ENCODE measurements at regions not wholly inside any gene's neighbourhood (a gene's known extent, or its start where the extent isn't known, plus 50 kb on each side); places are given as distances from the start of the nearest gene placed in this dataset.
"Not testable (repeated sequence)": the region's sequence is repeated elsewhere in the genome, so short reads cannot be mapped to it uniquely, and the experiment has no call there.

DNA sequence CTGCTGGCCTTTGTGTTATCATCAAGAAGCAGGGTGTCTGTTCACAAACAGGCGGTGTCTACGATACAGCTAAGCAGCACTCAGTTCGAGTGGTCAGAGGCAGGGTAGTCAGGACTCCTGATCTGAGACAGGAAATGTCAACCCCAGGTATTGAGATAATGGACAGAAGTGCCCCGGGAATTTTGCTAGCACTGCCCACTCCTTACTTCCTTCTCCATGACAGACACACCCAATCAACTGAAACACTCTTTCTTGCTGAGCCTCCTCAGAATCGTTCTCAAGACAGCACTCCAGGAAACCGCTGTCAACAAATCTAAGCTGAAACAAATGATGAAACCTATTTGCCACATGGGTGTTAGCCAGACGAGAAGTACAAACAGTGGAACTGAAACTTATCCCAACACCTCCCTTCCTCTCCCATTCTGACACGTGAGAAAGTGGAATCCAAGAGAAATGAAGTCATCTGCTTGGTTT is 109.3 kb downstream of the GTF2IRD2B start:
- H3K27me3 Mint-ChIP-seq, POLR2A ChIA-PET, H3K27ac Mint-ChIP-seq: not testable (repeated sequence)

DNA sequence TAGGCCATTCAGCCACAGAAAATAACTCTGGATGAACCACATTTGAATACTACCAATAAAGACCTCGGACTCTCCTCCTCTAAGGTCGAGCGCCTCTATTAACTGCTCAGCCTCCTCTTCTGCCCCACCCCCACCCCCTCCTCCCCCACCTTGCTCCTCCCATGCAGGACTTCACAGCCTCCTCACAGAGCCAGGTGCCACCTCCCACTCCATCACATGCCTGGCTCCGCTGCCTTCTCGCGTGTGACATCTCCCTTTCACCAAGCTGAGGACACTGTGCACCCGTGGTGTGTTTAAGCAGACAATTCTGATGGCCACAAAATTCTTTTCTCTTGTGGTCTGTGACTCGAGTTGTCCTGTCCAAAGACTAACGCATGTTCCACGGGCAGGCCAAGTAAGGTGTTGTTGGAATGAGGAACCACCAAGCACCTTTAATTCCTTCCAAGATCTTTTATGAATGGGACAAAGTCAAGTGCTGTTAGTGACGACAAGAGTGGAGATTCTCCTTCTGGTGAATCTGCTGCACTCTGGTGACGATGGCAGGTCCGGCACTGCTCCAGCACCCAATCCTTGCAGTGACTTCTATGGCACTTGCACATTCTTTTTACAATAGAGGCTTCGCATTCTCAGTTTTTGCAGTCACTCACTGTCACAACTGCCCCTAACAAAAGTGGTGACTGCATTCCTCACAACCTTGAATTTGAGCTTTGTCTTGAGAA is 113.1 kb downstream of the GTF2IRD2B start:
- H3K36me3 Mint-ChIP-seq (ENCODE audit: low read depth); CTCF ChIA-PET; H3K9me3 Mint-ChIP-seq; DNase-seq; H3K4me1 Mint-ChIP-seq; H3K27ac Mint-ChIP-seq; H3K4me3 Mint-ChIP-seq; H3K27me3 Mint-ChIP-seq; POLR2A ChIA-PET: not testable (repeated sequence)

More for the DNA sequence above, 109.3 kb downstream of the GTF2IRD2B start:
- H3K4me1 Mint-ChIP-seq; H3K9me3 Mint-ChIP-seq; H3K36me3 Mint-ChIP-seq (ENCODE audit: low read depth); CTCF ChIA-PET; H3K4me3 Mint-ChIP-seq; DNase-seq: not testable (repeated sequence)

DNA sequence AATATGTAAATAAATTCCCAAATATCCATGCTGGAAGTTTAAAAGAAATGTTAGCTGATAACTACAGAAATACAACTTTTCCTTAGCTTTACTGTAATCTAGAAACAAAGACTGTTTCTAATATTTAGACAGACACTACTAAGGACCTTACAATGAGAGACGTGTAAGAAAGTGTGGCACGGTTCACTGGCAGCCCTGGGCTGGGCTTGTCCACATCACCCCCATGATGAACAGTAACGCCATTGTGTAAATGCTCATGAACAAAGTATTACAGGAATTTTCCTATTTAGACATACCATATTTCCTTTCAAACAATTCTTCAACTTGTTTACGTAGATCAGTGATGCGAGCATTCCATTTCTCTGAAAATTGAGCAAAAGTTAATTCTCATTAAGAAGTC is 123.1 kb downstream of the GTF2IRD2B start:
- DNase-seq; H3K4me1 Mint-ChIP-seq; CTCF ChIA-PET; H3K27me3 Mint-ChIP-seq; H3K36me3 Mint-ChIP-seq (ENCODE audit: low read depth); H3K4me3 Mint-ChIP-seq; H3K9me3 Mint-ChIP-seq; H3K27ac Mint-ChIP-seq; POLR2A ChIA-PET: not testable (repeated sequence)

DNA sequence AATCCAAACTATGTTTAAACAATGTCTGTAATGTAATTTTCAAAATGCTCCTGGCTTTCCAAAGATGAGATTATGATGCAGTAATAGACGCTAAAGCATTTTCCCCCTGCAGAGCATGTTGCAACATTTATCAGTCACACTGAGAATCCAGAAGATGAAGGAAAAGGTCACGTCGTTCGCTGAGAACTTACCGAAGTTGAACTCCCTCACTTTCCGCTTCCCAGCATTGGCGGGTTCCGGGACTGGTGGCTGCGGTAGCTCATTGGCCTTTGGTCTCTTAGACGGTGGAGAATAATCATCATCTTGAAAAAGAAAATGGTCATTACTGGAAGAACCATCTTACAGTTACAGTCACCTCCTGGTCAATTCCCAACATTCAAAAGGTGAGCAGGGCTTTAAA is 124.6 kb downstream of the GTF2IRD2B start:
- CTCF ChIA-PET; H3K4me1 Mint-ChIP-seq; H3K27me3 Mint-ChIP-seq; H3K9me3 Mint-ChIP-seq; H3K4me3 Mint-ChIP-seq; DNase-seq; H3K27ac Mint-ChIP-seq; H3K36me3 Mint-ChIP-seq (ENCODE audit: low read depth); POLR2A ChIA-PET: not testable (repeated sequence)

DNA sequence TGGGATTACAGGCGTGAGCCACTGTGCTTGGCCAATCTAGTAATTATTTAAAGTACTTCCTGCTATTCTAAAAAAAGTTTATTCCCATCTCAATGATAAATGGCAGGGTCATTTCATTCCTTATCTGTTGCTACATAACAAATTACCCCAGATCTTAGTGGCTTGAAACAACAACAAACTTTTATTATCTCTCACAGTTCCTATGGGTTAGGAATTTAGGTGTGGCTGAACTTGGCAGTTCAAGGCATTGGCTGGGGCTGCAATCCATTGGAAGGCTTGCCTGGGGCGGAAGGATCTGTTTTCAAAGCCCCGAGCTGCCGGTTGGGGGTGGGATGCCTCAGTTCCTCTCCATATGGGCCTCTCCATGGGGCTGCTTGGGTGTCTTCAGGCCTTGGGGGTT is 133.7 kb downstream of the GTF2IRD2B start:
- CTCF ChIA-PET; H3K27me3 Mint-ChIP-seq; H3K27ac Mint-ChIP-seq; DNase-seq; H3K4me1 Mint-ChIP-seq; H3K9me3 Mint-ChIP-seq; H3K4me3 Mint-ChIP-seq; POLR2A ChIA-PET; H3K36me3 Mint-ChIP-seq (ENCODE audit: low read depth): not testable (repeated sequence)

DNA sequence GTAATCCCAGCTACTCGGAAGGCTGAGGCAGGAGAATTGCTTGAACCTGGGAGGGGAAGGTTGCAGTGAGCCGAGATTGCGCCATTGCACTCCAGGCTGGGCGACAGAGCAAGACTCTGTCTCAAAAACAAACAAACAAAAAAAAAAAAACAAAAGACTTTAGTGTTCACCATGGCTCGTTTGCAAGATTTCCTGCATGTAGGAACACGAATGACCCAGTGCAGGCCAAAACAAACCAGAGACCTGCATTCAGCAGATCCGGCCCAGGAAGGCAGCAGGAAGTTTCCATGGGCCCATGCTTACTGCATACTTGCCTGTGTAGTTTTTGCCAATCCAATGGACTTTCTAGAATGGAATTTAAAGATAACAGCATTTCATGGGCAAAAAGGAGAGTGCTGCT is 137.2 kb downstream of the GTF2IRD2B start:
- H3K36me3 Mint-ChIP-seq (ENCODE audit: low read depth); H3K27ac Mint-ChIP-seq; DNase-seq; CTCF ChIA-PET; H3K4me3 Mint-ChIP-seq; H3K9me3 Mint-ChIP-seq; H3K27me3 Mint-ChIP-seq; POLR2A ChIA-PET; H3K4me1 Mint-ChIP-seq: not testable (repeated sequence)

DNA sequence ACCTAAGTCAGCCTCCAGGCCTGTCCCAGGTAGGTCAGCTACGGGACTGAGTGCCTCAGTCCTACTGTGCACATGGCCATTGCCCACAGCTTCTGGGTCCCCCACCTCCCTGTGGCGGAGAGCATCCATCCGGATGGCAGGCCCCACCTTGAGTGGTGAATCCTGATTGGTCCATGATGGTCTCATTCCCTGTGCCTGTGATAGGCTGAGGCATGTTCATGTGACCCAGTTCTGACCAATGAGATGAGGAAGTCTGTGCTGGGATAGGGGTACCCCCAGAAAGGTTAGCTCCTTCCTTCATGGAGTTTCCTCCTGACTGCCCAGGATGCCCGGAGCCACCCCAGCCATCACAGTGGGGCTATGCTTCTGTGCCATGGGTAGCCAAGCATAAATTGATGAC is 138.2 kb downstream of the GTF2IRD2B start:
- POLR2A ChIA-PET, result not testable (repeated sequence)

DNA sequence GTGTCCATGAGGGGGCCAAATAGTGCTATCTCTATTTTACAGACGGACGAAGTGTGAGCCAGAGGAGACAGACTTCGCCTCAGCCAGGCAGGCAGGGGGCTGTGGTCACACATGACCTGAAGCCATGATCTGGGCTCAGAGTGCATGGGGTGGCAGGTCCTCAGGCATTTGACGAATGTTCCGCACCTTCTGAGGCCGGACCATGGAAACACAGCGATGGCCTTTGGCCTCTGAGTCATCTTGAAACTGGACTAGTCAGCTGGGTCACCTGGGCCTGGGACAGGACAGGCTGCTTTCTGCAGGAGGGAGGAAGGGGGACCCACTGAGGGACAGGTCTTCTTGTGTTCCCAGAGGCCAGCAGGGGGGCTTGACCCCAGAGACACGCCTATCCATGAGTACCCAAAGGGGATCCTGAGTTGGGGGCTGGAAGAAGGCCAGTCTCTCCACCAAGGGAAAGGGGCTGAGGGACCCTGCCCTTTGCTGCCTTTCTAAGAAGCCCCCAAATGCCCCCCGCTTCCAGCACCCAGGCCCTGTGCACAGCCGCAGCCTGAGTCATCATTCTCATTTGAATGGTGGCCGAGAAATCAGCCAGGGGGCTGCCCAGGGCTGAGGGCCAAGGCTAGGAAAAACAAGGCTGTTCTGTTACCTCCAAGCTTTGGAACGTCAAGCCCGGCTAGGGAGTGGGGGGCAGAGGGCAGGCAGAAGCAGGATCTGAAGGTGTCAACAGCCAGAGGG is 142.9 kb downstream of the GTF2IRD2B start:
- DNase-seq; H3K4me1 Mint-ChIP-seq; H3K27me3 Mint-ChIP-seq; CTCF ChIA-PET; H3K4me3 Mint-ChIP-seq; POLR2A ChIA-PET; H3K27ac Mint-ChIP-seq; H3K36me3 Mint-ChIP-seq (ENCODE audit: low read depth); H3K9me3 Mint-ChIP-seq: not testable (repeated sequence)

More for the DNA sequence above, 138.2 kb downstream of the GTF2IRD2B start:
- H3K27ac Mint-ChIP-seq; H3K4me3 Mint-ChIP-seq; H3K36me3 Mint-ChIP-seq (ENCODE audit: low read depth); DNase-seq; CTCF ChIA-PET; H3K27me3 Mint-ChIP-seq; H3K4me1 Mint-ChIP-seq; H3K9me3 Mint-ChIP-seq: not testable (repeated sequence)

DNA sequence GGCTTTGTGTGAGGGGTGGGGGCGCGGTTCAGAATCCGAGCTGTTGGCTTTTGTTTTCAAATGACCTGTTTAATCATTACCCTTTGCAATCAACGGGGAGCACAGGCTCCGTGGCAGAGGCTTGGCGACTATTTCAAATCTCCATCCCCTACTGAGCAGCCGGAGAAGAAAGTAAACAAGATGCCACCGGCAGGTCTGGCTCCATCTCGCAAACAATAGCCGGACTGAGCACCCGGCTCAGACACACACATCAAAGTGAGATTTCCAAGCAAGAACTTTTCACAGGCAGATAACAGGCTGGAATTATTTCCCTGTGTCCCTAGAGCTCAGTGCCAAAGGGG is 143.4 kb downstream of the GTF2IRD2B start:
- H3K4me1 Mint-ChIP-seq; DNase-seq; H3K27ac Mint-ChIP-seq; H3K9me3 Mint-ChIP-seq; H3K27me3 Mint-ChIP-seq; H3K4me3 Mint-ChIP-seq; POLR2A ChIA-PET; H3K36me3 Mint-ChIP-seq (ENCODE audit: low read depth): not testable (repeated sequence)
- CTCF ChIA-PET, result interaction anchor here (0.7 kb wide), 1 partner anchor 1890 kb away, joined by 3 read pairs; no protein-coding TSS in a partner anchor

DNA sequence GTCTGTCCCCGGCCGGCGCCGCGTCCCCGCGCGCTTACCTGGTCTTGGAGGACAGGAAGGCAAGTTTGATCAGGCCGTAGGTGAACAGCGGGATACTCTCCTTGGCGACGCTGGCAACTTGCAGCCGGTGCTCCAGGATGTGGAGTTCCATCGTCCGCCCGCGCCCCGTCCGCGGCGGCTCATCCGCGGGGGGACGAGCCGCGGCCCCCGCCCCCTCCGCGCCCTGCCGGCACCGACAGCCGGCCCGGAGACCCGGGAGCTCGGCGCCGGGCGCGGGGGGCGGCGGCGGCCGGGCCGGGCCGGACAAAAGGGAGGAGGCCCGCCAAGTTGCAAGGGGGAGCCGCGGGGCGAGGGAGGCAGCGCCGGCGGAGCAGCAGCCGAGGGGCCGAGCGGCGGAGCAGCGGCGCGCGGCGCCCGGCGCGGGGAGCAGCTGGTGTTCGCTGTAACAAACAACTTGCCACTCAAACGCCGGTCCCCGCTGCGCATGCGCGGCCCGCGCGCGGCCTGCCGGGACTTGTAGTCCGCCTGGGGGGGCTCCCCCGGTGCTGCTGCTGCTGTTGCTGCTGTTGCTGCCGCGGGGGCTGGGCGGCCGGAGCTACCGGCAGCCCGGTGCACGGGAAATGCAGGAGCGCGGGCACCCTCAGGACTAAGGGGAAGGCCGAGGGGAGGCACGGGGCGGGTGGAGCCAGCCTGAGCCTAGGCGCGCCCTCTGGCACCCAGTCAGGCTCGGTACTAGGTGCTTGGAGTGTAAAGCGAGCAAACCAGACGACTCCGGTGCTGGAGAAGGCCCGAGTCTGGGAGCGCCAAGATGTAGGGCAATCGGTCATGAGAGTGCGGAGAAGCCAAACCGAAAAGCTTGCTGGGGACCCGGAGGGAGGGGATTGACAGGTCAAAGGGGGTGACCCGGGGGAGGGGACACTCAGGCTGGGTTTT is 145.1 kb downstream of the GTF2IRD2B start:
- peak; percentile 59 for DNase-seq
- POLR2A ChIA-PET, result not testable (repeated sequence)
- peak overlapping the region; percentile 30 for H3K4me3 Mint-ChIP-seq

DNA sequence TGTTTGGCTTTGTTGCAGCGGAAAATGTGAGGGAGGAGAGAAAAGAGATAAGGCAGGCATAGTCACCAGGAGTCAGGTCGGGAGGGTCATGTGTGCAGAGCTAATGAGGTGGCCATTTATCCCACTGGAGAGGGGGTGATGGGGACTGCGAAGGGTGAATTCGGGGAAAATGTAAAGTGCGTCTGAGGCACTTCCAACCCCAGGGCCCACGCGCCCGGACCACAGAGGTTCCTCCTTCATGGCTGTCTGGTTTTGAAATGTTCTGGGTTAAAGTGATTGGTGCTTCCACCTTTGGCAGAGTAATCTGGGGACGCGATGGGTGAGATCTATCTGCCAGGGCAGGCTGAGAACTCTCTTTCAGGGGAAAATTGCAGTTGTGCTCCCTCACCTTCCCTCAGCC is 145.9 kb downstream of the GTF2IRD2B start:
- H3K27ac Mint-ChIP-seq; POLR2A ChIA-PET; H3K4me3 Mint-ChIP-seq; CTCF ChIA-PET; H3K9me3 Mint-ChIP-seq; H3K36me3 Mint-ChIP-seq (ENCODE audit: low read depth); H3K4me1 Mint-ChIP-seq; DNase-seq; H3K27me3 Mint-ChIP-seq: not testable (repeated sequence)

More for the DNA sequence above, 145.1 kb downstream of the GTF2IRD2B start:
- CTCF ChIA-PET; H3K9me3 Mint-ChIP-seq; H3K27me3 Mint-ChIP-seq; H3K36me3 Mint-ChIP-seq (ENCODE audit: low read depth); H3K4me1 Mint-ChIP-seq; H3K27ac Mint-ChIP-seq: not testable (repeated sequence)

DNA sequence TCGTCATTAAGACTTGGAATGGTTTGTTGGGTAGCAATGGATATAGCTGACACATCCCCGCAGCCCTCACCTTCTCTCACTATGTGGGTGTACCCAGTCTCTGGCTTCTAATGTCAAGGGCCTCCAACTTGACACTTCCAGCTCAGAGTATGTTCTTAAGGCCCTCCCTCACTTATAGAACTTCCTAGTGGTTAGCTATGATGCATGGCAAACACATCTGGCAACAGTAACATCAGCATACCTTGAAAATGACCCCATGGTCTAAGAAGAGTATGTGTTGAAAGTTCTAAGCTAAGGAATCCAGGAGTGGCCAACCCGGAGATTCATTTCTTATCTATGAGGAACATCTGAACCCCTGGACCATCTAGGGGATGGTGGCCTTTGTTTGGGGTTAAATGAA is 151.2 kb downstream of the GTF2IRD2B start:
- H3K4me3 Mint-ChIP-seq; H3K36me3 Mint-ChIP-seq (ENCODE audit: low read depth); H3K27ac Mint-ChIP-seq; POLR2A ChIA-PET; DNase-seq; H3K9me3 Mint-ChIP-seq; H3K27me3 Mint-ChIP-seq; CTCF ChIA-PET; H3K4me1 Mint-ChIP-seq: not testable (repeated sequence)

DNA sequence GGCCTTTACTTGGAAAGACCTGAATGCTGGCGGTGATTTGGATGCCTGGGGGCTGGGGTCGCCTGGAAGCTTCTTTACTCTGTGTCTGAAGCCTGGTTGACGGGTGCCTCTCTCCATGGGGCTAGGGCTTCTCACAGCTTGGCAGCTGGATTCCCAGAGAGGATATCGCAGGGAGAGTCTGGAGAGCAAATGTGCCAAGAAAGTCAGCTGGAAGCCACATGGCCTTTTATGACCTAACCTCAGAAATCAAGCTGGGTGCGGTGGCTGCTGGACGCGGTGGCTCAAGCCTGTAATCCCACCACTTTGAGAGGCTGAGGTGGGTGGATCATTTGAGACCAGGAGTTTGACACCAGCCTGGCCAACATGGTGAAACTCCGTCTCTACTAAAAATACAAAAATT is 147.2 kb upstream of the TRIM73 start:
- H3K27me3 Mint-ChIP-seq; H3K27ac Mint-ChIP-seq; CTCF ChIA-PET; POLR2A ChIA-PET; H3K36me3 Mint-ChIP-seq (ENCODE audit: low read depth); DNase-seq; H3K4me3 Mint-ChIP-seq; H3K4me1 Mint-ChIP-seq; H3K9me3 Mint-ChIP-seq: not testable (repeated sequence)

All from activated CD4-positive, alpha-beta memory T cell treated with anti-CD3 and anti-CD28 coated beads, Interleukin-2, amount 10 ng/mL, durations not matched to agents 7 days and 5 days (primary cell).